HG02973 (cell line): ENCODE measurements at regions not wholly inside any gene's neighbourhood (a gene's known extent, or its start where the extent isn't known, plus 50 kb on each side); places are given as distances from the start of the nearest gene placed in this dataset.
"Not testable (repeated sequence)": the region's sequence is repeated elsewhere in the genome, so short reads cannot be mapped to it uniquely, and the experiment has no call there.

ENCODE experiments used
- ATAC-seq: cut with Tn5 transposase; IDR thresholded peaks from one replicate; pipeline ENCODE4 v1.9.1; 2021; ENCODE audit warnings: moderate library complexity; ENCODE audit not compliant: unreplicated experiment

DNA sequence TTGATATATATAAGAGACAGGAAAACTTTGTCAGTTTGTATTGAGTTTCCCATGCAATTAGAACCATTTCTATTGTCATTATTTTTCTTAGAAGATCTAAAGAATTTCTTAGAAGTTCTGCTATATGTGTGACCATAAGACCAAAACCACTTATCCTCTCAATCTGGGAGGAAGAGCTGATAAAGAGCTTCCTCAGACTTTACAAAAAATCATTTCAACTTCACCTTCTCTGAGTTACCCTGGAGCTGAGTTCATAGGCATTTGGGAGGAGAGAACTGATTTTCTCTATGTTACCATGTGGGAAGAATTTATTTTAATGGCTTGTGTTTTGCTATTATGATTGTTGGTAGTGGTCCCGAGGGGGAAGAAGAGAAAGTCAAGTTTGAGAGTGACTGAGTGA, 329.3 kb downstream of the GPD2 start:
- no peak for ATAC-seq

DNA sequence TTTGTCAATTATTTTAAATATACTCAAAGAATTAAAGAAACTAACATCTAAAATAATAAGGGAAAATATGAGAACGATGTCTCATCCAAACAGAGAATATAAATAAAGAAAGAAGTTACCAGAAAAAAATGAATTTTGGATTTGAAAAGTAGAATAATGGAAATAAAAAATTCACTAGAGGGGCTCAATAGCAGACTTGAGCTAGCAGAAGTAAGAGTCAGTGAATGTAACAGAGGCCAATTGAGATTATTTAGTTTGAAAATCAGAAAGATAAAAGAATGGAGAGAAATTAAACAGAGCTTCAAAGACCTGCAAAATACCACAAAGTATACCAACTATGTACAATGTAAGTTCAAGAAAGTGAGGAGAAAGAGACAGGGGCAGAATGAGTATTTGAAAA, 333.6 kb downstream of the GPD2 start:
- ATAC-seq, result no peak

DNA sequence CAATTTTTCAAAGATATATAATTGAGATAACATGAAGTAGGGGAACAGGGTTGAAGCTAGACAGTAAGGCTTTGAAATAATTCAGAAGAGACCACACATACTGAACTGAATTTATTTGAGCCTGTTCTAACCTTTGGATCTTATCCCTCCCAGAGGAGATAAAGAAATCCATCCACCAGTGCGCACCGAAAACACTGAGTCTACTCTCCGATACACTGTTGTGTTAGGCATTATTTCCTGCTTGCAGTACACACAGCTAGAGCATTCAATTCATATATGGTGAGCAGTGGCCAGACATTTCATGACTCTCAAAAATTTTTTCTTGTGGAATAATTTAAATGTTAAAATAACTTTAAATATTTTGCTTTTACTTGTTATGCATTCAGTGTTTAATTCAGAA, 342.7 kb downstream of the GPD2 start:
- ATAC-seq, result no peak

DNA sequence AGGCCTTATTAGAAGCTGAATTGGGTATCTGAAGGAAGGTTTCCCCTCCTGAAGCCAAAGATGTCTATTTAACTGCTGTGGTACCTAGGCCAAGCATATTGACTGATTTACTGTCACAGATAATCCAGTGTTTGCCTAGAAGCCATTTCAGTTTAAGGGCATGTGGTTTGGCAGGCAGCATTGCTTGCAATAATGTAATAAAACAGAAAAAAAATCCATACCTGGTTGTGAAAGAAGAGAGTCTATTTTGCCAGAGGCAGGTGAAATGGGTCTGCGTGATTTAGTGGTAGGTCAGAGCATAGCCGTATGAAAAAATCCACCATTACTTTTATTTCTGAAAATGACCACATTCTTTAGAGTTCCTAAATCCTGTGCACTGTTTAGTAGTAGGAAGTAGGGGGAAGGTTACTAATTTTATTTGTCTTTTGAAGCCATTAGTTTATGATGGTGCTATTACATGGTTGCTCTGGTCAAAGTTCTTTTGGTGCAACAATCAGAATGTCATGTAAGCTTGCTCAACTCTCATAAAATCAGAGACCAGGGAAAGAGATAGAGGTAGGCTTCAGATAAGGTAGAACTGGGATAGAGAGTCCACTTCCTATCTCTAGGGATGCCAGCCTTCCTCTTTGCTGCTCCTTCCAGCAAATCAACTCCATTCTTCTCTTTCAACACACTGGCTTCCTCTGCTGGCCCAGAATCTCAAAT, 343.4 kb downstream of the GPD2 start:
- no peak for ATAC-seq

DNA sequence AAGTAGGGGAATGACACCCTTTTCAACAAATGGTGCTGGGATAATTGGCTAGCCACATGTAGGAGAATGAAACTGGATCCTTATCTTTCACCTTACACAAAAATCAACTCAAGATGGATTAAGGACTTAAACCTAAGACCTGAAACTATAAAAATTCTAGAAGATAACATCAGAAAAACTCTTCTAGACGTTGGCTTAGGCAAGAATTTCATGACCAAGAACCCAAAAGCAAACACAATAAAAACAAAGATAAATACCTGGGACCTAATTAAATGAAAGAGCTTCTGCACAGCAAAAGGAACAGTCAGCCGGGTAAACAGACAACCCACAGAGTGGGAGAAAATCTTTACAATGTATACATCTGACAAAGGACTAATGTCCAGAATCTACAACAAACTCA, 345.5 kb downstream of the GPD2 start:
- not testable (repeated sequence) for ATAC-seq

DNA sequence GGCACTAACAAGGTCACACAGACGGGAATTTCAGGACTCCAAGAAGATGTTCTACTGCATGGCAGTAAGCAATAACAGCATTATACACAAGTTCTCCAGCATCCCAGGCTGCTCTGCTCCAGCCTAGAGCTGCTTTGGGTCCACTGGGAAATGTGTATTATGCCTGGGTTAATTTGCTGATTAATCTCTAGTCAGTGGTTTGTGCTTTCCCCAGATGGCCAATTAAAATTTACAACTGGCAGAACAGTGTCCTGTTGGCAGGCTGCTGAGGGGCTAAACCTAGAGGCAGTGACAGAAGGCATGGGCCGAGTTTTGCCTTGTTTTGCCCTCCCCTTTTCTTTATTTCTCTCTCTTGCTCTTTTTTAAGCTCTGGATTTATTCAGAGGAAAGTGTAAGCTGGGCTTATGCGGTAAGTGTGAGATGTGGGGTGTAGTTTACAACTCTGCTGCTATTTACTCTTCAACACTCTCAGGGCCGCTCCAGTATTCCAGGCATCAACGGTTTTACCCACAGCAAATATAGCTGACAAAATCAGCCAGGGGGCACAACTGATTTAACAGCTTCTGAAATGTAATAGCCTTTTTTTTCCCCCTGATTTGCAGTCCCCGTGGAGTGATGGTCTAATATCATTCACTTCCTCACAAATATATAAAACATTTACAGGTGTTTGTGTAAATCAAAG, 348.0 kb downstream of the GPD2 start:
- no peak for ATAC-seq

DNA sequence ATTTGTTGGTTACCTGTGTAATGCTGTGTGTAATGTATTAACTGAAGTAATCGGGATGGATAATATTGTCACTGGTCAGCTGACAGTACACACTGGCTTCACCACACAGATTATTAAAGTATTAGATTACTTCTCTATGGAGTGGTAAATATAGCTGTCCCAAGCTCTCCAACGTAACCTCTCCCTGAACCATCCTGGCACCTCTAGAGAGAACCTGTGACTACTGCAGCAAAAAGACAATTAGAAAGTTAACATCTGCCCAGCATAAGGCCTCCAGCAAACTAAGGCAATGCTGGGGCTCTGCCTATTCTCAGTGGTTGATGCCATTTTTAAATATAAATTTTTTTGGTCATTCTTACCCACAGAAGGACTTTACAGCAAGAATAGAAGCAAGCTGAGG, 351.3 kb downstream of the GPD2 start:
- no peak for ATAC-seq

DNA sequence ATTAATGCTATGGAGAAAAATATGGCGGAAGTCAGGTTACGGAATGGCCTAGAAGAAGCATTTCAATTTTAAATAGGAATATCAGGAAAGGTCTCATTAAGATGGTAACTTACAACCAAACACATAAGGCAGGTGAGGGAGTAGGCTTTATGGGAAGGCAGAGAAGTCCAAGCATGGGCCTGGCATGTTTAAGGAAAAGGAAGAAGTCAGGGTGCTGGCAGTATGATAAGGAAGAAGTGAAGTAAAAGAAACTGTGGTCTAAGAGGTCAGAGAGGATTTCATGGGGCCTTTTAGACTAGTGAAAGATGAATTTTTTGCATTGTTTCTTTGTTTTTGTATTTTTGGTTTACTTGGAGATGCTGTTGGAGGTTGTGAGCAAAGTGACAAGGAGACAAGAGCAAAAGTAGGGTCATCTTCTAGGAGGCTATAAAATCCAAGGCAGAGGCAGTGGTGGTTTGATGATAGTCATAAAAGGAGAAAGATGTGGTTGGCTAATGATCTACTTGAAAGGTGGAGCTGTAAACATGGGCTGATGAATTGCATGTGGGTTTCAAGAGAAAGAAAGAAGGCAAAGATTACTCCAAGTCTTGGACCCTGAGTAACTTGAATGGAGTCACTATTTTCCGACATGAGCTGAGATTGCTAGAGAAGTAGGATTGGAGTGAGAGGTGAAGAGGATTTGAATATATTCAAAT, 354.3 kb downstream of the GPD2 start:
- ATAC-seq, result no peak

DNA sequence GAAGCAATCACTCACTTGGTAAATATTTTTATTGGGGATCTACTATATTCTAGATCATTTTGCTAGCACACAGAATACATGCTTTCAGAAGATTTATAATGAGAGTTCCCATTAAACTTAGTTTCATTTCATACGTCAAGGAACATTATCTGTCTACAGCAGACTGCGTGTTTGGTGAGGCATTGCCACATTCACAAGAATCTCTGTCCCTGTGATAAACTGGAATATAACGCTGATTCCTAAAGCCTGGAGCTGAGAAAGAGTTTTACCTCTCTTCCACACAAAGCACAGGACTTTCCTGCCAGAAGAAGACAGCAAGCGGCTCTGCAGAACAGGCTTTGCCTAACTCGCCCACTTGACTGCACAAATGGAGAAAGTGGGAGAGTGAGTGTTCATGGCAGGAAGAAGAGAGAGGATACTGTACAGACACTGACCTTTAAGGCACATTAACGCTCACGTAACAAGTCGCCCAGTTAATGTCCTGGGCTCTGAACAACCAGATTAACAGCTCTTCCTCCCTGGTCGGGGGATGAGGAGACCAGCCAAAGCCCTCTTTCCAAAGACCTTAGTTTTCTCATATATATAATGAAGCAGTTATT, 356.2 kb downstream of the GPD2 start:
- no peak for ATAC-seq

DNA sequence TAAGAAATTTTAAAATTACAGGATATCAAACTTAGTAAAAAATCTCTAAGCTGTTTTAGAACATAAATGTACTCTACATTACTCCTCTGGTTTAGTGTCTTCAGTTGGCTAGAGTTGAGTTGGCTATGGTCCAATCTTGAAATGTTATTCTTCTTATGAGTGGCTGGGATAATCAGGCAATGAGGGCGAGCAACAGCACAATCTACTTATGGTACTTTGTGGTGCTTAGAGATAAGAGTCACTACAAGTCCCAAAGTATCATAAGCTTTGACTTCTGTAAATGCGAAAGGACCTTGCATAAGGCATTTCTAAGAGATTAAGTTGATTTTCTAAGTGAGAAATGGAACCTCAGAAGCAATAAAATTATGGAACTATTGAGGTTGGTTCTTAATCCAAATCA, 361.7 kb downstream of the GPD2 start:
- ATAC-seq, result no peak

DNA sequence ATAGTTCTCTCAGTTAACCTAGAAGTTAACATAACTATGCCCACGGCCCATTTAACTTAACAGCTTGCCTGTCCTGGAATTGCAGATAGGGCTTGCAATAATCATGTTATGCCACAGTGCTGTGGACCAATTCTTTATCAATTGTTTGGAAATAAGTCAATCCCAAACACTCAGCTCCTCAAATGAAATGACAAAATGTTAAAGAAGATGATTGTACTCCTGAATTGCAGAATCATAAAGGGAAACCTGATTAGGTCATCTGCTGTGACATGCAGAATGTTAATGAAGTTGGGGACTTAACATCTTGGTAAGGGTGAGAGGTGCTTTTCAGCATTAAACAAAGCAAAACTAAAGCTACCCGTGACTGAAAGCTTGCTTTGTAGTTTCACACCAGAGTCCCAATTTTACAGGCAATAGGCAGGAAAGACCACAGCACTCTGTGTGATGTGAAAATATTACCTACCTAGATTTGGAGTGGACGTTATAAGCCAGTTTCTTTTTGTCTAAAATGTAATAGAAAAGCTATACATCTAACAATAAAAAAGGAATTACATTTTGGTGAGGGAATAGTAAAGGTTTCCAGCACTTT, 364.0 kb downstream of the GPD2 start:
- no peak for ATAC-seq

DNA sequence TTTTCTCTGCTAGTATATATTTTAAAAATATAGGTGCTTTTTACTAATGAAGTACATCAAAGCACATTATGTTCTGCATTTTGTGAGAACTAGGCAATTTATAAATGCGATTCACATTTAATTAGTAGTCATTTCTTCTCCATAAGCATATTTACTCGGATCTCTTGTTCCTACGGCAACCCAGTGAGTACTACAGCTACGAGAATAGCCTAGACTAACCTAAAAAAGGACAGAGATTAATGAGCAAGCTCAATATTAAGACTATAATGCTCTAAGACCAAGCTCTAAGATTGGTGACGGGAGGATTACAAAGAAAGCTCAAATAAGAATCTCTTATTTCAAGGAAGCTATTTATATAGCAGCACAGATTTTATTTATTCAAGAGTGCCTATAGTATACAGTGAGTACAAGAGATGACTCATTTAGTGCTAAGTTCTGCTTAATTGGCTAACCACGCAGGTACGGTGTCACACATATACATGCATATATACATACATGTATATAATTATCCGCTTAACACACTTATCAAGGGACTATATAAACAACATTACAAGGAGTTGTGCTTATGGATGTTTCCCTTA, 364.7 kb downstream of the GPD2 start:
- no peak for ATAC-seq

DNA sequence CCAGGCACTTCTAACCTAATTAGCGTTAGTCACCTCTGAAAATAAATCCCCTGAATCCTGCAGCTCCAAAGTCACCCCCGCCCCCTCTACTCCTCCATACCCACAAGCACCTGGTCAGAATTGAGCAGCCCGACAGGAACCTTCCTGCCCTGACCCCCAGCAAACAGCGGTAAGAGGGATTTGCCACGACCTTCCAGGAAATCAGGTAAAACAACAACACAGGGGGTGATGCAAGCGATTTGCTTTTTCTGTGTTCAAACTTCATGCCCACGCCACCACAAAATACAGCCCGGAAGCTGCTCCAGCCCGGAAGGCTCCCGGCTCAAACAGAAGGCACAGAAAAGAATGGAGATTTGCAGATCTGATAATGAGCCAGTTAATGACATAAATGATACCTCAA, 367.1 kb downstream of the GPD2 start:
- ATAC-seq, result no peak

DNA sequence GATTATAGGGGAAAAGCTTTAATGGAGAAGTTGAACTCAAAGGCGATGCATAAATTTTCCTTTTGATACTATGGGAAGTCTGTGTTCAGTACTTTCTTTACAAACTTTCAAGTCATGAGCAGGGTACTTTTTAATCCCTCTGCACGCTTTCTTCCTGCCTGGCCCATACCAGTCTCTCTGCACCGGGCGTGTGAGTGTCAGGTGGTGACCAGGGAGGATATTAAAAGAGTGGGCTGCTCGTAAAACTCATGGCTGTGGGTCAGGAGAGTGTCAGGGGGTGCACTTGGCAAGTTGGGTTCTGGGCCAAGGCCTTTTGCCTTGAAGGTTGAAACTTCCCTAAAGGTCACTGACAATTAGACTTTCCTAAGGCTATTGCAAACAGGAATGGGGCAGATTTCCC, 367.8 kb downstream of the GPD2 start:
- ATAC-seq, result no peak

DNA sequence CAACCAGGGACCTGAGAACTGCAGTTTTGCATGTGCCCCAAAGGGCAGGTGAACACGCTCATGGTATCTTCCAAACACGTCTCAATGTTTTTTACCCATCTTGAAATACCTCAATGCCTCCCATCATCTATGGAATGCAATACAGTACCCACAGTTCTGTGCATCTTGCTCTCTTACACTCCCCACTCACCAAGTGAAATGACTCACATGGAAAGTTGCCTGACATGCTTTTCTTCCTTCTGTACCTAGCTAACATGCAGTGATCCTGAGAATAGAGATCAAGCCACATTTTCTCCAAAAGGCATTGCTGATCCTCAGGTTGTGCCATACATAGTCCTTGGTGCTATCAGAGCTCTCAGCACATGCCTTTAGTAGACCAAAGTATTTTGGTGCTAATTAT, 373.9 kb downstream of the GPD2 start:
- no peak for ATAC-seq

DNA sequence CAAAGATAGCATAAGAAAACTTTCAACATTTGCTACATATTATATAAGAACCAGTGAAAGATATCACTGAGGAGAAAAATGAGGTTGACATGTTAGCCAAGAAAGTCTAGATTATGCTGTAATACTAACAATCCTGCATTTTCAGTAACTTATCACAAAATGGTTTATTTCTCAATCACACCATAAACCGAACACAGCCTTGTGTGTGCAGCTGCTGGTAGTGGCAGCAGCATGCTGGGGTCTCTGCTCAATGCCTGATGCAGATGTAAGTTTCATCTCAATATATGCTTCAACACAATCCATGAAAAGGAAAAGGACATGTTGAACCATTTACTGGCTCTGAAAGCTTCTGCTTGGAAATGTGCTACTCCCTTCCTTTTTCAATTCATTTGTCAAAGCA, 376.3 kb downstream of the GPD2 start:
- ATAC-seq, result no peak

DNA sequence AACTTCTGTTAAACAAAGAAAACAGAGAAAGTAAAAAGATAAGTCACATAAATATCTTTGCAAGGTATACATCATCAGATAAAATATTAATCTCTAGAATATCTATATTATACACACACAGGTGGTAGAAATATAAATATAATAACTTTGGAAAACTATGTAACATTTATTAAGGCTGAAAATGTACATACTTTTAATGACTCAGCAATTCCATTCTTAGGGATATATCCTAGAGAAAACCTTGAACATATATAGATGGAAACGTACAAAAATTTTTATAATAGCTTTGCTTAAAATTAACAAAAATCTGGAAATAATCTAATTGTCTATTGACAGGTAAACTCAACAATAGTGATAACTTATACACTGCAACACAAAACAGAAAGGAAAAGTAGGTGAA, 381.3 kb downstream of the GPD2 start:
- no peak for ATAC-seq

DNA sequence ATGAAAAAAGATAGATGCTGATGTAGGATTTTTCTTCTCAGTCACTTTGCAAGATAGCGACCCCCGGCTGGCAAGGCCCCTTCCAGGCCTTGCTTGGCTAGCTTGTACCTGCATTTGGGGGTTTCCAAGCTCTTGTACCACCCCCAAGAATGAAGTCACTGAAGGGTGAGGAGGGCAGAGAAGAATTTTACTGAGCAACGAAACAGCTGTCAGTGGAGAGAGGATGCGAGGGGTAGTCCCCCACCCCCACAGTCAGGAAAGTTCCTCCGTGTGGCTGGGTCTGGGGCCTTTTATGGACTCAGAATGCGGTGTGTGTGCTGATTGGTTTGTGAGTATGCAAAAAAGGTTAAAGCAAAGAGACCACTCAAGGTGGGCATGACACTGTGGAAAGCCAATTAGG, 382.0 kb downstream of the GPD2 start:
- no peak for ATAC-seq

DNA sequence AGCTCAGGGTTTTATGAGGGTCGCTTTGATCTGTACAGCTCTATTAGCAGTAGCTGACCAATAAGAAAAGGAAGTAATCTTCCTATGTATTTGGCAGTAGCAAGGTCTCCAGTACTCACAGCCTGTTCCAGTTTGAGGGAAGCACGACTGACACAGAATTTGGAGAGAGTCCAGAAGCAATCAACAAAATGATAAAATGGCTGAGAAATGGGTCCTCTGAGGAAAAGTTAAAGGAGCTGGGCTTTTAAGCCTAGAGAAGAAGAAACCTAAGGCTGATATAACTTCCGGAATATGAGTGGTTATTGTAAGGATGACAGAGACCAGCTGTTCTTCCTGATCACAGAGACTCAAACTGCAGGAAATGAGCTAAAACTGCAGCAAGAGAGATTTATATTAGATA, 382.8 kb downstream of the GPD2 start:
- no peak for ATAC-seq

DNA sequence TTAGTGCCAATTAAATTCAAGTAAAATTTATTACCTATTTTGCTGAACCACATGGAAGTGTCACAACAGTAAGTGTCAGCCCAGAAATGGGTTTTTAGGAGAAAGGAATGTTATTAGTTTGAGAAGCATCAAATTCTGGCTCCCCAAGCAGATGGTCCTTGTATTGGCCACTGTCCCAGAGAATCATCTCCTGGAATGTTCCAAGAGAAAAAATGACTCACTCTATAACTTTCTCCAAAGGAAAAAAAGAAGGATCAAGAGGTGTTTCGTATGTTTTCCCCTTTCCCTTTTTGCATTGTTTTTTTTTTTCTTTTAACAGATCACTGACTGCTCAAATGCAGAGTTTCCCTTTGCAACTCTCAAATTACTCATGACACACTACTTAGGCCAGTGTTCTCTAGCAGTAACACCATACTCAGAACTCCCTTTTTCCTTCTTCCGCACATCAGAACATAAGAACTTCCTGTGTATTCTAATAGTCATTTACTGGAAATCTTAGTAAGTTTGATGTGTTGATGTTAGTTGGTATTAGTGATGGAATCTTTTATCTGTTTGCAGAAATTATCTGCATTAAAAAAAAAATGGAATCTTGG, 390.3 kb downstream of the GPD2 start:
- no peak for ATAC-seq

DNA sequence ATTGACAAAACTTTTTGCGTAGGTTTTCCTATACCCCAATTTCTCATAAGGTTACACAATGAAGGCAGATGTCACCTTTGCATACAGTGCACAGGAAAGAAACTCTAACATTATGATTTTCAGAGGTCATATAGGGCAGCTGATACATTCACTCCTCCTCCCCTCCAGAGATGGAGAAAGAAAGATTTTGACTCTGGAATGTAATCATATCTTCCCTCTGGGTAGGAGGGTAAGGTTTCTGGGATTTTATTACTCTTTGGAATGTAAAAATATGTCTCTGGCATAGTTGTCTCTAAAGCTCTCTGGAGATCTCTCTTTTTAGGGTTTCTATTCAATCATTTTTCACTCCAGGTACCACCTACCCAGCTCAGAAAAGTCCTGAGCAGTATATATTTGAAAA, 398.3 kb downstream of the GPD2 start:
- no peak for ATAC-seq
